ENCODE measurements at regions not wholly inside any gene's neighbourhood (a gene's known extent, or its start where the extent isn't known, plus 50 kb on each side); places are given as distances from the start of the nearest gene placed in this dataset.
"Not testable (repeated sequence)": the region's sequence is repeated elsewhere in the genome, so short reads cannot be mapped to it uniquely, and the experiment has no call there.

DNA sequence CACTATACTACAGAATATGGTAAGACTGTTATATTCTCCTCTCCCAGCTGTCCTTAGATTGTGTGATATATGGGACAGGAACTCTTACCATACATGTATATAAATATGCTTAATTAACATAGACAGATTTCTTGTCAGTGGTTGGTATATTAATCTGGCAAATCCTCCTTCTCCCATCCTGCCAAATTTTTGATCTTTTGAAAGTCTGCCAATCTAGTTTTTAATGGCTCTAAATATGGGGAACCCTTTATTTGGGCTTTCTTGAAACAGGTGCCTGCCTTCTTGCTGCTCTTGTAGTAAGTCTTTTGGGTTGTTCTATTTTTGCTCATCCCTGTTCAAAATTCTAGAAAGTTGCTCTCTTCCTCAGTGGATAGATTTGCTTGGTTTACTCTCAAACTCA is 63.5 kb downstream of the SPATA31D1 start:
- no peak overlapping the region for H3K4me3 ChIP-seq (ENCODE audit: low read length)
- no peak for DNase-seq (ENCODE audit: low read depth, low spot score)

DNA sequence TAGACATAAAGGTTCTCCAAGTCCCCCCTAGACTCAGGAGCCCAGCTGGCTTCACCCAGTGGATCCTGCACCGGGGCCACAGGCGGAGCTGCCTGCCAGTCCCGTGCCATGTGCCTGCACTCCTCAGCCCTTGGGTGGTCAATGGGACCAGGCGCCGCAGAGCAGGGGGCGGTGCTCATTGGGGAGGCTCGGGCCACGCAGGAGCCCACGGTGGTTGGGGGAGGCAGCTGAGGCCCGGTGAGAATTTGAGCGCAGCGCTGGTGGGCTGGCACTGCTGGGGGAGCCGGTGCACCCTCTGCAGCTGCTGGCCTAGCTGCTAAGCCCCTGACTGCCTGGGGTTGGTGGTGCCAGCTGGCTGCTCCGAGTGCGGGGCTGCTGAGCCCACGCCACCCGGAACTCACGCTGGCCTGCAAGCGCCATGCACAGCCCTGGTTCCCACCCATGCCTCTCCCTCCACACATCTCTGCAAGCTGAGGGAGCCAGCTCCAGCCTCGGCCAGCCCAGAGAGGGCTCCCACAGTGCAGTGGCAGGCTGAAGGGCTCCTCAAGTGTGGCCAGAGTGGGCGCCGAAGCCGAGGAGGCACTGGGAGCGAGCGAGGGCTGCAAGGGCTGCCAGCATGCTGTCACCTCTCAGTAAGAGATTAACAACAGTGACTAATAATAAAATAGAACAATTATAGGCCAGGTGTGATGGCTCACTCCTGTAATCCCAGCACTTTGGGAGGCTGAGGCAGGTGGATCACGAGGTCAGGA is 65.9 kb downstream of the SPATA31D1 start:
- DNase-seq (ENCODE audit: low read depth, low spot score) = no peak

DNA sequence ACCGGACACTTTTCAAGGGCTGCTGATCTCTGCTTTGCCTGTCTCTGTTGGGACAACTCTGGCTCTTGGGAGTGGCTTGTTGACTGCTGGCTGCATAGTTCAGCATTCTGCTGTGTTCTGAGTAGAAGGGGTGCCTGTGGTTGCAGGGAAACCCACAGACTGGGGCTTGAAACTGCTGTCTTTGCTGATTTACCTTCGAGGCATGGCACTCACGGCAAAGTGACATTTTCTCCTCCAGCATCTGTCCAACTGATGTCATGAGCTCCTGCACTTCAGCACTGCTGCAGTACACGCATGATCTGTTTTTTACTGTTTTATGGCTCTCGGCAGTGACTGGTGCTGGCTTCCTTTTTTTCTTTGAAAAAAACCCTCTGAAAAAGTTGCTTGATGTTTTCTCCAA is 69.2 kb downstream of the SPATA31D1 start:
- peak; percentile 18 for DNase-seq (ENCODE audit: low read depth, low spot score)
- H3K4me3 ChIP-seq (ENCODE audit: low read length) = no peak overlapping the region

More for the DNA sequence above, 65.9 kb downstream of the SPATA31D1 start:
- no peak overlapping the region for H3K4me3 ChIP-seq (ENCODE audit: low read length)

DNA sequence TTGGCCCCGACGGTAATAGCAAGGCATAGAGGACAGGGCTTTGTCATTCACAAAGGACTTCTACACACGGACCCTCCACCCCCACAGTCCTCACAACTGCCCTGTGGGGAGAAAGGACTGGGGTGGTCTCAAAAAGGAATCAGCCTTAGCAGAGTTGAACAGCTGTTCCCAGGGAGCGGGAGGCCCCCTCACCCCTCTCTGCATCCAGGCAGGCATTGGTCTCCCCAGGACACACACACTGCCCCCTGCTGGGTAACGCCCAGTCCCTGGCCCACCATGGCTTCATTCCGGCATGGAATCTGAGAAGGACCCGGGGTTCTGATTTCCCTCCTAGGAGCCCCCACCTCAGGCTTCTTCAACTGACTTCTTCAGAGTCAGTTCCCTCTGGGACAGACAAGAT is 73.2 kb downstream of the SPATA31D1 start:
- not testable (repeated sequence) for H3K4me3 ChIP-seq (ENCODE audit: low read length); DNase-seq (ENCODE audit: low read depth, low spot score)

DNA sequence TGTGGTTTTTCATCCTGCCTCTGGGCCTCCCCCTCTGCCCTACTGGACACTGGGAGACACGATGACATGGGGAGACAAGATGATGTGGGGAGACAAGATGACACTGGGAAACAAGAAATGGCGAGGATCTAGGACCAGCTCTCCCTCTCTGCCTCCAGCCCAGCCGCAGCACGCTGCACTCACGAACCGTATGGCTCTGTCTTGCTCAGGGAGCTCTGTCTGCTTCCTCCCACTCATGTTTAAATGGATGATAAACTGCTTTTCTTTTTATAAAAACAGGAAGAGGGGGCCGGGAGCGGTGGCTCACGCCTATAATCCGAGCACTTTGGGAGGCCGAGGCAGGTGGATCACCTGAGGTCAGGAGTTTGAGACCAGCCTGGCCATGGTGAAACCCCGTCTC is 73.7 kb downstream of the SPATA31D1 start:
- no peak overlapping the region for H3K4me3 ChIP-seq (ENCODE audit: low read length)
- no peak for DNase-seq (ENCODE audit: low read depth, low spot score)

DNA sequence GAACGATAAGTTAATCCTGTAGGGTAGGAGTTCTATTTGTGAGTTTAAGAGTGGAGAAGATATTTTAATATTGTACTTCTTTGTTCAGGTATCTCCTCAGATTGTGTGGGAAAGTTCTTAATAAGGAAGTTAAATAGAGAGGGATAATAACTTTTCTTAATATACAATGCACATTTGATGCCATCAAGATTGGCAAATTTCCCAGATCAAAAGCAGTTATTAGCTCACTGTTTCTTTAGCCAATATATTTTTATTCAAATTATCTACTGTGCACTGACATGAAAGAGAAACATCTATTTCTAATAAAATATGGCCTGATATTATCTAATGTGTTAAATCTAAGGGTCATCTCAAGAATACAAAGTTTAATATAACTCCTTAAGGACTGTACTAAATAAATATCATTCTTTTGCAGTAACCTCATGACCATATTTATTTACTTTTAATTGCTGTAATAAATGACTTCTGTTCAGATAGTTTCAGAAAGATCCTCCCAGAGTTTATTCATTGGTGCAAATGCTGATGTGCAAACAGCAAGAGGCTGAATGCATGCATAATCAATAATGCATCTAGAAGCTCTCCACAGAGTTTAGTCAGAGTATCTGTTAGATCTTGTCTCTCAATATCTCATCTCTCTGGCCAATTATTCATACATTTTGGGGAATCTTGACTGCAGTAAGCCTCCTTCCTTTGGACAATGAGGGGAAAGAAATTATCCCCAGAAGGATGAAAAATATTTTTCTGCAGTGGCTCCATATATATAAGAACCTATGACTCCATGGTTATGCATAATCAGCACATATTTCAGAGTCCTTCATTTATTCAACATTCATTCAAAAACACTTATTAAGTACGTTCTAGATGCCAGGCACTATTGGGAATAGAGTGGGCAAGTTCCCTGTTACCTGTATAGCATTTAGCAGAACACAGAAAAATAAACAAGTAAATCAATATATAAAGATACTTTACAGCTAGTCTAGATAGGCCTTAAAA is 85.3 kb downstream of the SPATA31D1 start:
- H3K4me3 ChIP-seq (ENCODE audit: low read length) = no peak overlapping the region
- DNase-seq (ENCODE audit: low read depth, low spot score) = no peak

DNA sequence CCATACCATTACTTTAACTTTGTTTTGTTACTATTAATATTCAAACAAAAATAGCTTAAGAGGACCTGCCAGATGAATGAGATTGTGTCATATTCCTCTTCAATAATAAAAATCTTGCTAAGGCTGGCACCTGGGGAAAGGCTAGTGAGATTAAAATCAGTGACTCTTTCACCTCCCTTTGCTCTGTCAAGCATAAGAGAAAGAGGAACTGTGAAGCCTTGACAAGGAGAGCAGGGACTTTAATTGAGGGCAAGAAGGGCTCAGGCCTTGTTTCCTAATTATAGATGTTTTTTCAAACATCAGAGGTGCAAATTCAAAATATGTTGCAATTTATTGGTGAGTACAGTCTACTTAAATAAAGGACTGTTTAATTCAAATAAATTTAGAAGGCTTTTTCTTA is 91.7 kb downstream of the SPATA31D1 start:
- H3K4me3 ChIP-seq (ENCODE audit: low read length) = no peak overlapping the region
- no peak for DNase-seq (ENCODE audit: low read depth, low spot score)

DNA sequence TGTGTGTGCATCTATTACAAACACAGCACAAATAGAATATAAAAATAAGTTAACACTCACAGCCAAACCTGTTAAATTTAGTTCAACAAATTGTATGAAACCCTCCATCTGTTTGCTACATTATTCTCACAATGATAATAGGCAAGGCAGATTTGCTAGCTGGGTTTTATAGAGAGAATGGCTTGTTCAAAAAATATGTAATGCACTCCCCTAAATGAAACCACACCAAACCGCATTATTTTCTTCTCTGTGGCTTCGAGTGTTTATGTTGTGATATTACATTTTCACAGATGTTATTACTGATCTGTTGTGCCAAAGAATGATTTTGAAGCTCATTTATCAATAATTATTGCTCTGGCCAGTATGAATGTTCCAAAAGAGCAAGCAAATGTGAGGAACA is 92.9 kb downstream of the SPATA31D1 start:
- H3K4me3 ChIP-seq (ENCODE audit: low read length) = no peak overlapping the region
- no peak for DNase-seq (ENCODE audit: low read depth, low spot score)

DNA sequence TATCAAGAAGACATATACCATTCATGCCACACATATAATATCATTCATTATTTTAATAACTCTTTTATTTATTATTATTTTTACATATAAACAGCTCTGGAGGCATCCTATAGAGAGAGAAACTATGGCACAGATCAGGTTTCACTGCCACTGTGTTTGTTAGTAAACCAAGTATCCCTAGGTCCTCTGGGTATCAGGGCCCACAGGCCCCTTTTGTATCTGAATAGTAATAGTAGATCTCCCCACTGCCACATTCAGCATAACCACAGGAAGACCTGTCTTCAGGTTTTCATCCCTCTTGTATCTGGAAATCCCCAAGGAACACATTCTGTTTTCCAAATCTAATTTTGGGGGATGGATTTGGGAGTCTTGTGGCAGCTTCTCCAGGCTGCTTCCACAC is 94.0 kb downstream of the SPATA31D1 start:
- no peak overlapping the region for H3K4me3 ChIP-seq (ENCODE audit: low read length)
- no peak for DNase-seq (ENCODE audit: low read depth, low spot score)

DNA sequence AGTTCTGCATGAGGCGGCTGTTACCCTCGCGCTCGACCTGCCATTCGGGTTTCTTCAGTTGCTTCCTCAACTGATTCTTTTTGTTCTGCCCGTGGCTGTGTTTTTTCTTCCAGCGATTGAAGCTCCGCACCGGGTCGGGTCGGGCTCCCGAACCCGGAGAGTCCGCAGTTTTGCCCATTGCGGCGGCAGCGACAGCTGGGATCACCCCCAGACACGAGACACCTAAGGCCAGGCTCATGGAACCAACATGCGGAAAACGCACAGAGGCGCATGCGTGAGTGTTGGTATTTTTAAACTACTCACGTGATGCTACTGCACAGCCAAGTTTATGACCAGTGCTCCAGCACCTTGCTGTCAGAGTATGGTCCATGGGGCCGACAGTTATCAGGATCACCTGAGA is 100.0 kb downstream of the SPATA31D1 start:
- DNase-seq (ENCODE audit: low read depth, low spot score) = no peak
- H3K4me3 ChIP-seq (ENCODE audit: low read length) = no peak overlapping the region

DNA sequence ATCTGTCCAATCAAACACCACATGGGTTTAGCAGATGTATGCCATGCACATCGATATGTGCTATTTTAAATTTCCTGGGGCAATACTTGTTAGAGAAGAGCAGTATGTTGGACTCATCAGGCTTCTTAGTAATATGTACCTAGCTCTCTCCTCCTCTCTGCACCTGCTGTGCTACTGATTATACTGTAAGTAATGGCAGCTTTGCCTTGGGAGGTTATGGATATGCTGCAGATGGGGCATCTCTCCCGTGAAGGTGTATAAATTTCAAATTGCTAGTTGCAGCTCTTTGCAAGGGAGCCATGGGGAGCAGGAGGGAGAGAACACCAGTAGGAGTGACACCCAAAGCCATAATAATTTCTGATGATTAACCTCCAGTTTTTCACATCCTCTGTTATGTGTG is 101.5 kb downstream of the SPATA31D1 start:
- H3K4me3 ChIP-seq (ENCODE audit: low read length) = no peak overlapping the region
- DNase-seq (ENCODE audit: low read depth, low spot score) = no peak

DNA sequence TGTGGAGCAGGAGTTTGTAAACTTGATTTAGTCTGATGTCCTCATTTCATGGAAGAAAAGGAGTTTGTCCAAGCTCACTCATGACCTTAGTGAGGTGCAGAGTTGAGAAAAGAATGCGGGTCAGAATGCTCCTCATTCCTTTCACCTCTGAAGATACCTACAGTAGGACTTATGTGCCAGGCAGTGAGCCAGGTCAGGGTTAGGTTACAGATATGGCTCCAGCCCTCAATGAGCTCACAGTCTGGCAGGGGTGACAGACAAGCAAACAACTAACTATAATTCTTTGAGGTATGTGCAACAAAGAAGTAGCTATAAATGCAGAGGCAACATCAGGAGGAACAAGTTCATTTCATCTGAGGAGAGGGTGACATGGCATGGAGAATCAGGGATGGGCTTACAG is 102.5 kb downstream of the SPATA31D1 start:
- no peak for DNase-seq (ENCODE audit: low read depth, low spot score)
- no peak overlapping the region for H3K4me3 ChIP-seq (ENCODE audit: low read length)

DNA sequence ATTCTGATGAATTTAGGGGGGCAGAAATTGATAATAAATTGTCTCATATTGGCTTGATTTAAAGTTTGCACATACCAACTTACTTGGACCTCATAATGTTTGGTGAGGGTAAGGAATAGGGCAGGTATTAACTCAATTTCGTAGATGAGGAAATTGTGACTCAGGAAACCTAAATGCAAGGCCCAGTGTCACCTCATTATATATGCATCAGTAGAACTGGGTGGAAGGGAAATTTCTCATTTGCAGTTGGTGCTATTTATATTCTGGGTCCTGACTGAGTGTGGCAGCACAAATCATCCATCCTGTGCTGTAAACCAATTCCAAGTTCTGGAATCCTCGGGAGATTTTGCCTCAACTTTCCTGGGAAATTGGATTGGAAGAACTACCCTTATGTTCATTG is 103.0 kb downstream of the SPATA31D1 start:
- DNase-seq (ENCODE audit: low read depth, low spot score) = no peak
- H3K4me3 ChIP-seq (ENCODE audit: low read length) = no peak overlapping the region

DNA sequence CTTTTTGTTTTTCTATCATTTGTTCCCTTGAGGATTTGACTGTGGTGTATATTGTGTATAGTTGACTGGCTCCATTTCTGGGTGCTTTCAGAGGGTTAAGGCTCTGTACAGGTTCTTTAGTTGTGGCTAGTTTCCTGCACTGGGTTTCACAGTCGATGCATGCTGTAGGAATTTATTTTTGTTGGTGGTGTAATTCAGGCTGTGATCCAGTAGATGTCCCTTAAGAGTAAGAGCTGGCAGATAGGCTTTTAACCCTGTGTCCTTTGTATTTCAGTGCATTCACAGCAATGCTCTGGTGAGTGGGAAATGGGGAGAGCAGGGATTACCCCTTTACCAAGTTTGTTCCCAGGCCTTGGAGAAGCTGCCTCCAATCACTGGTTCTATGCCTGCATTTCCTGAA is 112.9 kb downstream of the SPATA31D1 start:
- H3K4me3 ChIP-seq (ENCODE audit: low read length) = no peak overlapping the region
- DNase-seq (ENCODE audit: low read depth, low spot score) = peak; percentile 47

DNA sequence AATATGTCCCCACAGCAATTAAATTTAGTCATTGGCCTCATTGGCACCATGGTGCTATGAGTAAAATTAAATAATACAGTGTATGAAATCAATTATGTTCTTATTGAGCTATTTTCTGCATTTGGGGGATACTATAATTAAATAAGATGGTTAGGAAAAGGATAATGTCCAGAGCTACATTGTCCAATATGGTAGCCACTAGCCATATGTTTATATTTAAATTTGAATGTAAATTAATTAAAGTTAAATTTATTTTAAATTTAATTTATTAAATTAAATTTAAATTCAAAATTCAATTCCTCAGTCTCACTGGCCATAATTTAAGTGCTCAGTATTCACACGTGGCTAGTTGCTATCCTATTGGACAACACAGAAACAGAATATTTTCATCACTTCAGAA is 115.7 kb downstream of the SPATA31D1 start:
- no peak for DNase-seq (ENCODE audit: low read depth, low spot score)
- H3K4me3 ChIP-seq (ENCODE audit: low read length) = no peak overlapping the region

DNA sequence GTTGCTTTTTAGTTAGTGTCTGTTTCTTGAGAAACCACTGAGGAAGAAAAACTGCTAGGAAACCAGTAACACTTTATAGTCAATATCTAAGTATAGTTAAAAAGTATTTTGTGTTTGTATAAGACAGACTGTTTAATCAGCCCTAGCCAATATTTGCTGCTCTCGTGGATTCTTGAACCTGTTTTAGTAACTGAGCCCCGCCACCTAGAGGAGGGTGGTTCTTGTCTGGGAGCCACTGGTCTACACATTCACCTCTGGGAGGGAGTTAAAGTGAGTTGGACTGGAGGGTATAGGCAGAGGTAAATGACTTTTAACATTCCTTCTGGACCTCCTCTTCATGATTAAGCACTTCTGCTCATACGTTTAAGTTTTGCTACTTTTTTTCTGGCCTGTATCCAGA is 117.2 kb downstream of the SPATA31D1 start:
- H3K4me3 ChIP-seq (ENCODE audit: low read length) = no peak overlapping the region
- peak; percentile 8 for DNase-seq (ENCODE audit: low read depth, low spot score)

DNA sequence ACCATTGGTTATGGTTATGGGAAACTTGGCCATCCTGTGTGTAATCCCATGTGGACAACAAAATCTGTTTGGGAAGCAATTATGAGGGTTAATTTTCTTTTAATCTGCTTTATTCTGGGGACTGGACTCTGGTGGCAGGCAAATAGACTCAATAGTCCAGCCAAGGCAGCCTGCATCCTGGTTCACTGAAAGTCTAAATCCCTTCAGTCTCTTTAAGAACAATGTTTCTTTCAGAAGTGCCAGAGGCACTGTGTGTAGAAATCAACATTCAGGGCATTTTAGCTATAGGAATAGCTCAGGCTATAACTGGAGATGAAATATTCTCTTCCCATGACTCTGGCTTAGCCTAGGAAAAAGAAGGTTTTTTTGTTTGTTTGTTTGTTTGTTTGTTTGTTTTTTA is 118.0 kb downstream of the SPATA31D1 start:
- no peak overlapping the region for H3K4me3 ChIP-seq (ENCODE audit: low read length)
- no peak for DNase-seq (ENCODE audit: low read depth, low spot score)

DNA sequence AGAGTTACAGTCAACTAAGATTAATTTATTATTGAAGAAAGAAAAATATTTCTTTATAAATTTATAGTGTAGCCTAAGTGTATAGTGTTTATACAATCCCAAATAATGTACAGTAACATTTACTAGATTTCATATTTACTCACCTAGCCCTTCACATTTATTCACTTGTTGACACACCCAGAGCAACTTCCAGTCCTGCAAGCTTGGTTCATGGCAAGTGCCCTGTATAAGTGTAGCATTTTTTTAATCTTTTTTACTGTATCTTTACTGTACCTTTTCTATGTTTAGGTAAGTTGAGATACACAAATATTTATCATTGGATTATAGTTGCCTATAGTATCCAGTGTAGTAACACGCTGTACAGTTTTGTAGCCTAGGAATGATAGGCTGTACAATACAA is 119.9 kb downstream of the SPATA31D1 start:
- no peak for DNase-seq (ENCODE audit: low read depth, low spot score)
- no peak overlapping the region for H3K4me3 ChIP-seq (ENCODE audit: low read length)

DNA sequence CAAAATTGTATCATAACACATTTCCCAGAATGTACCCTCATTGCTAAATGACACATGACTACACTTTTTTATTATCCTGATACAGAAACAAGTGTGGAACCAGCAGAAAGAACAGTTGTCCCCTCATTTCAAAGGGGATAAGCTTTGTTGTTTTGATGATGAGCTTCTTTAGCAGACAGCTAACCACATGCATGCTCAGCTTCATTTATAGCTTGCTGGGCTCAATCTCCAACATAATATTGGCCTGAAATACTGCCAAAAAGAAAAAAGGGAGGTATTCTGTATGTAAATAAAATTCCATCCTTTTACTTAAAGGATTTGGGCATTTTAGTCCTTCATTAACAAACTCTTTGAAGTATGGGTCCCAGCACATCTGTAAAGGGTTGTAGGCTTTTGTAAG is 120.4 kb downstream of the SPATA31D1 start:
- H3K4me3 ChIP-seq (ENCODE audit: low read length) = no peak overlapping the region
- DNase-seq (ENCODE audit: low read depth, low spot score) = no peak

DNA sequence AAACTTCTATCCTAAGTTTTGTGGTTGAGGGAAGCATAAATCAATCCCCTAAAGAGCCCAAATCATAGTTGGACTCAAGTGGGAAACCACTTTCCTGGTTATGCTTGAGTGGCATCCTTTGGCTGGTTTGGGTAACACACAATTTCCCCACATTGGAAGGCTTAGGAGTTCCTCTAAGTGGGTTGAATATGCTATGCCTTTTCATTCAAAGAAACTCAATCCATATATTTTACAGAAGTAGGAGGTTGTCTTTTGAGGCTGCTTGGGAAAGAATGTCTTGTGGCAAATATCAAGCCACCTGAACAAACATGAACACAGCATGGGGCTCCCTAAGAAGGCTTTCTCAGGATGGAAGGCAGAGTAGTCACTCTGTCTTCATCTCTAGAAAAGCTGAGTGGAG is 121.1 kb downstream of the SPATA31D1 start:
- H3K4me3 ChIP-seq (ENCODE audit: low read length) = no peak overlapping the region
- no peak for DNase-seq (ENCODE audit: low read depth, low spot score)

All from Jurkat, Clone E6-1 (cell line).